Liver (tissue), 3 donors: ENCODE measurements at regions not wholly inside any gene's neighbourhood (a gene's known extent, or its start where the extent isn't known, plus 50 kb on each side); places are given as distances from the start of the nearest gene placed in this dataset.

Experiments used
- ATF3 ChIP-seq: IDR thresholded peaks from 2 replicates; pipeline ENCODE4 v1.6.1; 2016; ENCODE audit warnings: antibody characterized with exemption
- CTCF ChIP-seq: fragments of 150-350 bp; IDR thresholded peaks from 2 replicates; pipeline ENCODE4 v1.5.1; 2017; ENCODE audit warnings: improper control_type of control experiment, low read depth, low read length; ENCODE audit not compliant: missing input control
- EGR1 ChIP-seq, 2 donors: IDR thresholded peaks; 2 replicates each; pipeline ENCODE4 v1.6.1; 2016 to 2018; ENCODE audit warnings: antibody characterized with exemption in 2 of 2, low read depth in 2 of 2
- FOXA1 ChIP-seq: IDR thresholded peaks from 2 replicates; pipeline ENCODE4 v1.6.1; 2016; ENCODE audit warnings: antibody characterized with exemption
- GABPA ChIP-seq, 2 donors: IDR thresholded peaks in 1 of 2; conservative IDR thresholded peaks in 1 of 2; 2 replicates each; pipeline ENCODE4 v1.6.1; 2016; ENCODE audit warnings: antibody characterized with exemption in 2 of 2, mild to moderate bottlenecking in 1 of 2, moderate library complexity in 1 of 2
- JUND ChIP-seq, 2 donors: IDR thresholded peaks; 2 replicates each; pipeline ENCODE4 v1.6.1; 2016; ENCODE audit warnings: antibody characterized with exemption in 2 of 2
- MAX ChIP-seq: IDR thresholded peaks from 2 replicates; pipeline ENCODE4 v1.6.1; 2016; ENCODE audit warnings: antibody characterized with exemption
- NR2F2 ChIP-seq: IDR thresholded peaks from 2 replicates; pipeline ENCODE4 v1.6.1; 2016; ENCODE audit warnings: antibody characterized with exemption
- RAD21 ChIP-seq, 2 donors: IDR thresholded peaks; 2 replicates each; pipeline ENCODE4 v1.6.1; 2016; ENCODE audit warnings: antibody characterized with exemption in 2 of 2, mild to moderate bottlenecking in 2 of 2
- REST ChIP-seq: IDR thresholded peaks from 2 replicates; pipeline ENCODE4 v1.6.1; 2016; ENCODE audit warnings: antibody characterized with exemption, mild to moderate bottlenecking
- SP1 ChIP-seq: IDR thresholded peaks from 2 replicates; pipeline ENCODE4 v1.6.1; 2018; ENCODE audit warnings: antibody characterized with exemption, mild to moderate bottlenecking
- TAF1 ChIP-seq: conservative IDR thresholded peaks from 2 replicates; pipeline ENCODE4 v1.6.1; 2016; ENCODE audit warnings: antibody characterized with exemption, mild to moderate bottlenecking
- YY1 ChIP-seq: IDR thresholded peaks from 2 replicates; pipeline ENCODE4 v1.6.1; 2016; ENCODE audit warnings: antibody characterized with exemption, mild to moderate bottlenecking
- donor health status: healthy.
- donor health status: healthy.

GRCh38 chr4:122528879-122529278 lies 72.4 kb upstream of the IL2 start:
- TF ChIP-seq CTCF (no peak), RAD21 (IDR thresholded peaks at IDR 0.05) (no peak), GABPA (IDR thresholded peaks at IDR 0.05 in 1 of 2, conservative IDR thresholded peaks at IDR 0.05 in 1 of 2) (no peak), REST (no peak), JUND (IDR thresholded peaks at IDR 0.05) (no peak), FOXA1 (no peak), YY1 (no peak), ATF3 (no peak), MAX (no peak), SP1 (no peak), TAF1 (no peak), EGR1 (IDR thresholded peaks at IDR 0.05; ENCODE audit: low read depth in 2 of 2) (no peak), NR2F2 (no peak)
